HepG2 (cell line): ENCODE measurements at regions not wholly inside any gene's neighbourhood (a gene's known extent, or its start where the extent isn't known, plus 50 kb on each side); places are given as distances from the start of the nearest gene placed in this dataset.

ENCODE experiments used
- ATAC-seq: fragments of 200-7000 bp; cut with Tn5 transposase; 3 replicates; pipeline ENCODE4 v1.9.1; 2020; ENCODE audit warnings: mild to moderate bottlenecking, moderate library complexity
- BruUV-seq: library from RNA; stranded (reverse); fragments of 400-500 nt; replicated peaks from 2 replicates; lab custom pipeline; 2021; lab: Mats Ljungman, UMichigan
- CTCF ChIA-PET: fragments of 300-600 bp; formaldehyde crosslinking; extraction: SDS; loops from one replicate; lab custom pipeline; 2021; ENCODE audit warnings: low total read pairs, inconsistent platforms, low intra/inter-chr PET ratio; lab: Yijun Ruan, JAX
- POLR2A ChIA-PET: fragments of 350-600 bp; sonication (Branson Sonifier 250); formaldehyde crosslinking; loops from one replicate; lab custom pipeline; 2020; ENCODE audit warnings: antibody characterized with exemption, inconsistent platforms; lab: Yijun Ruan, JAX
- DNase-seq: peaks from one replicate; pipeline ENCODE4 v3.0.0-alpha.2; 2015; ENCODE audit warnings: low spot score
- FAIRE-seq: peaks from 3 replicates; lab custom pipeline; 2011; peaks lifted over from hg19 to GRCh38; lab: Jason Lieb, UNC
- H2AFZ ChIP-seq: one replicate; pipeline ENCODE4 v1.6.1; 2011; ENCODE audit warnings: low read length, inconsistent platforms
- H3K27ac ChIP-seq: fragments of 300-600 bp; 3 replicates; pipeline ENCODE4 v1.8.0; 2011; ENCODE audit warnings: mixed run types, mild to moderate bottlenecking, mixed read lengths, low read length, inconsistent platforms; ENCODE audit not compliant: insufficient read depth; ENCODE audit errors: extremely low read length
- H3K27me3 ChIP-seq, 2 experiments: fragments of 200-600 bp in 1 of 2; 2 replicates in 1 of 2; 3 replicates in 1 of 2; pipeline versions ENCODE4 v1.6.0 to v1.8.0; 2011; ENCODE audit warnings: low read length in 2 of 2, mild to moderate bottlenecking in 2 of 2, moderate library complexity in 2 of 2, inconsistent platforms in 1 of 2; ENCODE audit not compliant: insufficient read depth in 2 of 2, control insufficient read depth in 1 of 2
- H3K36me3 ChIP-seq, 2 experiments: fragments of 200-600 bp in 1 of 2; replicated peaks in 1 of 2; 2 replicates in 1 of 2; 3 replicates in 1 of 2; pipeline versions ENCODE4 v1.5.1 to v1.8.0; 2011; ENCODE audit warnings: low read length in 2 of 2, inconsistent platforms in 1 of 2; ENCODE audit not compliant: insufficient read depth in 2 of 2, control insufficient read depth in 1 of 2
- H3K4me1 ChIP-seq: 2 replicates; pipeline ENCODE4 v1.5.1; 2012; ENCODE audit warnings: low read length, inconsistent platforms; ENCODE audit not compliant: insufficient read depth
- H3K4me2 ChIP-seq: 2 replicates; pipeline ENCODE4 v1.6.0; 2011; ENCODE audit warnings: low read depth, low read length, inconsistent platforms
- H3K4me3 ChIP-seq, 3 experiments: fragments of 200-600 bp in 1 of 3; sonication (generic), shearing (Covaris generic) in 1 of 3; replicated peaks in 1 of 3; 2 replicates each; pipeline ENCODE4 v1.5.1; 2011 to 2016; ENCODE audit warnings: low read length in 3 of 3, inconsistent platforms in 2 of 3, low read depth in 2 of 3, mild to moderate bottlenecking in 2 of 3, control low read depth in 1 of 3, mixed read lengths in 1 of 3; ENCODE audit not compliant: insufficient read depth in 1 of 3
- H3K79me2 ChIP-seq: one replicate; pipeline ENCODE4 v1.6.1; 2011; ENCODE audit warnings: low read length, inconsistent platforms; ENCODE audit not compliant: insufficient read depth
- H3K9ac ChIP-seq: 2 replicates; pipeline ENCODE4 v1.6.0; 2011; ENCODE audit warnings: mild to moderate bottlenecking, low read depth, low read length, inconsistent platforms; ENCODE audit not compliant: insufficient read depth
- H3K9me3 ChIP-seq: 2 replicates; pipeline ENCODE4 v1.5.1; 2012; ENCODE audit warnings: mild to moderate bottlenecking, low read length
- H4K20me1 ChIP-seq: 2 replicates; pipeline ENCODE4 v1.6.0; 2011; ENCODE audit warnings: inconsistent platforms, mild to moderate bottlenecking, low read length, moderate library complexity; ENCODE audit not compliant: insufficient read depth
- MLX ChIP-seq: IDR thresholded peaks from 2 replicates; pipeline ENCODE4 v1.6.1; 2016
- NFRKB ChIP-seq: fragments of 450-650 bp; IDR thresholded peaks from 2 replicates; pipeline ENCODE4 v1.6.1; 2017
- NRL ChIP-seq: sonication (generic); formaldehyde crosslinking; IDR thresholded peaks from 2 replicates; pipeline ENCODE4 v1.5.0; 2020; ENCODE audit warnings: missing genetic modification reagents, mild to moderate bottlenecking, moderate library complexity, borderline replicate concordance
- RNF2 ChIP-seq: fragments of 450-650 bp; conservative IDR thresholded peaks from 2 replicates; pipeline ENCODE4 v1.6.1; 2016; ENCODE audit warnings: low read depth
- SMAD1 ChIP-seq: sonication (generic); formaldehyde crosslinking; IDR thresholded peaks from 2 replicates; pipeline ENCODE4 v1.4.0; 2020; ENCODE audit warnings: missing genetic modification reagents, low read depth, mild to moderate bottlenecking, borderline replicate concordance
- ZFP37 ChIP-seq: sonication (generic); formaldehyde crosslinking; IDR thresholded peaks from 2 replicates; pipeline ENCODE4 v1.4.0; 2020; ENCODE audit warnings: missing genetic modification reagents, borderline replicate concordance
- ZIK1 ChIP-seq: sonication (generic); formaldehyde crosslinking; IDR thresholded peaks from 2 replicates; pipeline ENCODE4 v1.5.0; 2020; ENCODE audit warnings: mild to moderate bottlenecking, low read depth, missing genetic modification reagents, borderline replicate concordance
- ZNF180 ChIP-seq: sonication (generic); formaldehyde crosslinking; IDR thresholded peaks from 2 replicates; pipeline ENCODE4 v1.4.0; 2020; ENCODE audit warnings: low read depth, missing genetic modification reagents, borderline replicate concordance
- ZNF331 ChIP-seq: sonication (generic); formaldehyde crosslinking; IDR thresholded peaks from 2 replicates; pipeline ENCODE4 v1.4.0; 2020; ENCODE audit warnings: missing genetic modification reagents
- ZNF83 ChIP-seq: sonication (generic); formaldehyde crosslinking; IDR thresholded peaks from 2 replicates; pipeline ENCODE4 v1.4.0; 2020; ENCODE audit warnings: missing genetic modification reagents, mild to moderate bottlenecking, borderline replicate concordance
- ZSCAN30 ChIP-seq: sonication (generic); formaldehyde crosslinking; IDR thresholded peaks from 2 replicates; pipeline ENCODE4 v1.5.0; 2020; ENCODE audit warnings: mild to moderate bottlenecking, missing genetic modification reagents
- WGBS: methylation state at CpG from one replicate; pipeline ENCODE4 v1.1.6; 2017; ENCODE audit warnings: low lambda C conversion rate; 5-methylcytosine and 5-hydroxymethylcytosine counted together
- in situ Hi-C: cut with HindIII; loops from 2 replicates; pipeline ENCODE4 v1.10.0; 2017; ENCODE audit warnings: low pct_unique_long_range_greater_than_20kb; ENCODE audit not compliant: extremely low pct_ligation_motif_present
- intact Hi-C: fragments of 100-400 bp; cut with micrococcal nuclease; formaldehyde crosslinking; loops from one replicate; pipeline ENCODE4 v1.10.0; 2022; ENCODE audit not compliant: unreplicated experiment

- ChIA-PET CTCF (no interaction called here), POLR2A (no interaction called here)
- H3K4me1 ChIP-seq, result no peaks in the 10 kb centered on the region
- no TSS peak for BruUV-seq
- no peaks in the 10 kb centered on the region for H4K20me1 ChIP-seq
- H3K4me3 ChIP-seq, result no peak overlapping the region
- no peaks in the 10 kb centered on the region for H3K27me3 ChIP-seq
- in situ Hi-C loops (no loop called here), intact Hi-C loops (no loop called here)
- H2AFZ ChIP-seq, result no peak overlapping the region
- DNase-seq (no peak), FAIRE-seq (no peak), ATAC-seq (no peak)
- no peaks in the 10 kb centered on the region for H3K79me2 ChIP-seq
- H3K27ac ChIP-seq, result no peak overlapping the region
- no peak overlapping the region for H3K9ac ChIP-seq
- no peak for TF ChIP-seq MLX (CRISPR knock-in tag)
- TF ChIP-seq SMAD1 (CRISPR knock-in tag), result no peak
- H3K9me3 ChIP-seq, result no peaks in the 10 kb centered on the region
- no peak overlapping the region for H3K4me2 ChIP-seq
- under 1% methylated on average over 4 of the region's 4 CpGs for WGBS
- no peaks in the 10 kb centered on the region for H3K36me3 ChIP-seq
Measured at GRCh38 chr1:216849146-216849545, 125.9 kb upstream of the ESRRG start.

- no peak for FAIRE-seq
- ATAC-seq, result no peak
Measured at GRCh38 chr1:216847397-216848036, 124.3 kb upstream of the ESRRG start.

More at GRCh38 chr1:216847397-216848036, 124.3 kb upstream of the ESRRG start:
- 26% methylated on average over 6 of the region's 6 CpGs for WGBS
- Histone ChIP-seq H3K4me1 (no peaks in the 10 kb centered on the region), H4K20me1 (no peaks in the 10 kb centered on the region), H3K9me3 (no peaks in the 10 kb centered on the region), H3K79me2 (no peaks in the 10 kb centered on the region), H2AFZ (no peak overlapping the region), H3K4me2 (no peak overlapping the region), H3K4me3 (no peak overlapping the region), H3K27me3 (no peaks in the 10 kb centered on the region), H3K9ac (no peak overlapping the region), H3K36me3 (no peaks in the 10 kb centered on the region), H3K27ac (no peak overlapping the region)
- CTCF ChIA-PET, result no interaction called here
- POLR2A ChIA-PET, result no interaction called here
- BruUV-seq, result no TSS peak
- intact Hi-C loops (no loop called here), in situ Hi-C loops (no loop called here)
- no peak for DNase-seq
- TF ChIP-seq ZNF83 (CRISPR knock-in tag) (no peak), ZSCAN30 (CRISPR knock-in tag) (no peak), ZNF331 (CRISPR knock-in tag) (no peak), NFRKB (no peak), ZIK1 (CRISPR knock-in tag) (no peak), NRL (CRISPR knock-in tag) (no peak), RNF2 (no peak), ZNF180 (CRISPR knock-in tag) (no peak), ZFP37 (no peak)
